Neural crest cell (in vitro differentiated cells): ENCODE measurements at regions not wholly inside any gene's neighbourhood (a gene's known extent, or its start where the extent isn't known, plus 50 kb on each side); places are given as distances from the start of the nearest gene placed in this dataset.

ENCODE experiments used
- DNase-seq: peaks from one replicate; pipeline ENCODE4 v3.0.0; 2021; ENCODE audit warnings: low read depth, mixed read lengths, low spot score
- H3K27ac Mint-ChIP-seq: one replicate; pipeline ENCODE4 v1.8.0; 2021; ENCODE audit warnings: mild to moderate bottlenecking, mixed read lengths; ENCODE audit not compliant: unreplicated experiment
- H3K27me3 Mint-ChIP-seq: 2 replicates; pipeline ENCODE4 v1.8.0; 2021; ENCODE audit warnings: low read depth, mild to moderate bottlenecking, mixed read lengths
- H3K36me3 Mint-ChIP-seq: 2 replicates; pipeline ENCODE4 v1.8.0; 2021; ENCODE audit warnings: low read depth, mild to moderate bottlenecking, mixed read lengths
- H3K4me1 Mint-ChIP-seq: 2 replicates; pipeline ENCODE4 v1.8.0; 2021; ENCODE audit warnings: mixed read lengths
- H3K4me3 Mint-ChIP-seq: one replicate; pipeline ENCODE4 v1.8.0; 2021; ENCODE audit warnings: mild to moderate bottlenecking, mixed read lengths
- H3K9me3 Mint-ChIP-seq: 2 replicates; pipeline ENCODE4 v1.8.0; 2021; ENCODE audit warnings: mixed read lengths
- CTCF ChIP-seq: fragments of 200-600 bp; sonication (generic); conservative IDR thresholded peaks from 2 replicates; pipeline ENCODE4 v1.5.0; 2021; ENCODE audit warnings: antibody characterized with exemption, mild to moderate bottlenecking

- Mint-ChIP-seq H3K27ac (no peak overlapping the region), H3K4me1 (no peaks in the 10 kb centered on the region), H3K9me3 (peaks cover 4% of the 10 kb centered on the region), H3K36me3 (no peaks in the 10 kb centered on the region), H3K4me3 (no peak overlapping the region), H3K27me3 (peaks cover 4% of the 10 kb centered on the region)
- no peak for DNase-seq
- TF ChIP-seq CTCF: no peak
Measured at GRCh38 chr11:134610116-134610910, 198.3 kb upstream of the B3GAT1 start.

- Mint-ChIP-seq H3K36me3 (no peaks in the 10 kb centered on the region), H3K27ac (peak overlapping the region; percentile 88), H3K4me1 (no peaks in the 10 kb centered on the region), H3K4me3 (no peak overlapping the region), H3K9me3 (peaks cover 4% of the 10 kb centered on the region), H3K27me3 (peaks cover 4% of the 10 kb centered on the region)
- TF ChIP-seq CTCF: no peak
- DNase-seq: no peak
Measured at GRCh38 chr11:134609361-134610115, 197.5 kb upstream of the B3GAT1 start.

GRCh38 chr11:134607963-134608750, 196.1 kb upstream of the B3GAT1 start:
- Mint-ChIP-seq H3K4me1 (no peaks in the 10 kb centered on the region), H3K27ac (peak overlapping the region; percentile 55), H3K36me3 (no peaks in the 10 kb centered on the region), H3K4me3 (no peak overlapping the region), H3K9me3 (peaks cover 4% of the 10 kb centered on the region), H3K27me3 (peaks cover 4% of the 10 kb centered on the region)
- TF ChIP-seq CTCF: no peak
- no peak for DNase-seq

- no peaks in the 10 kb centered on the region for H3K36me3 Mint-ChIP-seq
- H3K27me3 Mint-ChIP-seq: peaks cover 4% of the 10 kb centered on the region
- no peak for DNase-seq
Measured at GRCh38 chr11:134606251-134606650, 194.2 kb upstream of the B3GAT1 start.

More at GRCh38 chr11:134606251-134606650, 194.2 kb upstream of the B3GAT1 start:
- no peaks in the 10 kb centered on the region for H3K4me1 Mint-ChIP-seq
- peaks cover 4% of the 10 kb centered on the region for H3K9me3 Mint-ChIP-seq
- H3K4me3 Mint-ChIP-seq: no peak overlapping the region
- H3K27ac Mint-ChIP-seq: no peak overlapping the region
- no peak for TF ChIP-seq CTCF
